ENCODE measurements at regions not wholly inside any gene's neighbourhood (a gene's known extent, or its start where the extent isn't known, plus 50 kb on each side); places are given as distances from the start of the nearest gene placed in this dataset.

GRCh38 chr2:18731666-18732065 lies 142.3 kb upstream of the NT5C1B start:
- no peak for TF ChIP-seq HNF4G (IDR thresholded peaks at IDR 0.05)
- TF ChIP-seq EGR1 (IDR thresholded peaks at IDR 0.05; ENCODE audit: low read depth in 2 of 2), result no peak
- TF ChIP-seq JUND (IDR thresholded peaks at IDR 0.05), result no peak
- TF ChIP-seq ZBTB33 (IDR thresholded peaks at IDR 0.05), result no peak
- no peak for TF ChIP-seq HNF4A (conservative IDR thresholded peaks at IDR 0.05)
- no peak for TF ChIP-seq RXRA (IDR thresholded peaks at IDR 0.05)
- TF ChIP-seq NR2F2 (IDR thresholded peaks at IDR 0.05), result no peak
- no peak for TF ChIP-seq MAX (IDR thresholded peaks at IDR 0.05)
- no peak for TF ChIP-seq FOXA1 (IDR thresholded peaks at IDR 0.05)
- TF ChIP-seq FOXA2 (IDR thresholded peaks at IDR 0.05), result no peak
- no peak for TF ChIP-seq CTCF (IDR thresholded peaks at IDR 0.05; ENCODE audit: low read depth, low read length, missing input control)
- no peak for TF ChIP-seq RAD21 (IDR thresholded peaks at IDR 0.05)
- no peak for TF ChIP-seq YY1 (IDR thresholded peaks at IDR 0.05)
- no peak for DNase-seq (ENCODE audit: low spot score)
- no peak overlapping the region for H3K9ac ChIP-seq (ENCODE audit: low read depth in 1 of 2, low read length in 2 of 2)
- H3K4me3 ChIP-seq (ENCODE audit: low read depth in 1 of 3, low read length in 3 of 3), result no peak overlapping the region
- H3K4me1 ChIP-seq (ENCODE audit: control insufficient read depth in 4 of 4, insufficient read depth in 4 of 4, low read length in 3 of 4), result no peaks in the 10 kb centered on the region
- 95% methylated on average over 2 of the region's 2 CpGs for WGBS
- no peaks in the 10 kb centered on the region for H3K36me3 ChIP-seq (ENCODE audit: control insufficient read depth in 4 of 4, insufficient read depth in 3 of 4, low read depth in 1 of 4, low read length in 3 of 4)
- no peaks in the 10 kb centered on the region for H3K9me3 ChIP-seq (ENCODE audit: control insufficient read depth in 4 of 4, low read length in 3 of 4)
- no peaks in the 10 kb centered on the region for H3K27me3 ChIP-seq (ENCODE audit: control insufficient read depth in 4 of 4, insufficient read depth in 4 of 4, low read length in 3 of 4)
- no peak overlapping the region for H3K27ac ChIP-seq (ENCODE audit: low read depth in 1 of 2, low read length in 2 of 2)

GRCh38 chr2:18724371-18725145 lies 135.2 kb upstream of the NT5C1B start:
- no peak overlapping the region for H3K4me3 ChIP-seq (ENCODE audit: low read depth in 1 of 3, low read length in 3 of 3)
- TF ChIP-seq CTCF (IDR thresholded peaks at IDR 0.05; ENCODE audit: low read depth, low read length, missing input control) (no peak), RAD21 (IDR thresholded peaks at IDR 0.05) (no peak), HNF4G (IDR thresholded peaks at IDR 0.05) (no peak), RXRA (IDR thresholded peaks at IDR 0.05) (no peak), EGR1 (IDR thresholded peaks at IDR 0.05; ENCODE audit: low read depth in 2 of 2) (no peak), GABPA (IDR thresholded peaks at IDR 0.05 in 1 of 2, conservative IDR thresholded peaks at IDR 0.05 in 1 of 2) (no peak), JUND (IDR thresholded peaks at IDR 0.05) (no peak), FOXA2 (IDR thresholded peaks at IDR 0.05) (no peak), REST (IDR thresholded peaks at IDR 0.05) (no peak), YY1 (IDR thresholded peaks at IDR 0.05) (no peak), ATF3 (IDR thresholded peaks at IDR 0.05) (no peak), SP1 (IDR thresholded peaks at IDR 0.05) (no peak), MAX (IDR thresholded peaks at IDR 0.05) (no peak), FOXA1 (IDR thresholded peaks at IDR 0.05) (no peak), ZBTB33 (IDR thresholded peaks at IDR 0.05) (no peak), NR2F2 (IDR thresholded peaks at IDR 0.05) (no peak), HNF4A (conservative IDR thresholded peaks at IDR 0.05) (no peak)

More at GRCh38 chr2:18724371-18725145, 135.2 kb upstream of the NT5C1B start:
- Histone ChIP-seq H3K36me3 (ENCODE audit: control insufficient read depth in 4 of 4, insufficient read depth in 3 of 4, low read depth in 1 of 4, low read length in 3 of 4) (no peaks in the 10 kb centered on the region), H3K27me3 (ENCODE audit: control insufficient read depth in 4 of 4, insufficient read depth in 4 of 4, low read length in 3 of 4) (no peaks in the 10 kb centered on the region), H3K27ac (ENCODE audit: low read depth in 1 of 2, low read length in 2 of 2) (no peak overlapping the region), H3K4me1 (ENCODE audit: control insufficient read depth in 4 of 4, insufficient read depth in 4 of 4, low read length in 3 of 4) (no peaks in the 10 kb centered on the region), H3K9me3 (ENCODE audit: control insufficient read depth in 4 of 4, low read length in 3 of 4) (no peaks in the 10 kb centered on the region), H3K9ac (ENCODE audit: low read depth in 1 of 2, low read length in 2 of 2) (no peak overlapping the region)
- 92% methylated on average over 5 of the region's 5 CpGs for WGBS
- DNase-seq (ENCODE audit: low spot score), result no peak

All from liver (tissue), 8 donors.